ENCODE measurements at regions not wholly inside any gene's neighbourhood (a gene's known extent, or its start where the extent isn't known, plus 50 kb on each side); places are given as distances from the start of the nearest gene placed in this dataset.

DNA sequence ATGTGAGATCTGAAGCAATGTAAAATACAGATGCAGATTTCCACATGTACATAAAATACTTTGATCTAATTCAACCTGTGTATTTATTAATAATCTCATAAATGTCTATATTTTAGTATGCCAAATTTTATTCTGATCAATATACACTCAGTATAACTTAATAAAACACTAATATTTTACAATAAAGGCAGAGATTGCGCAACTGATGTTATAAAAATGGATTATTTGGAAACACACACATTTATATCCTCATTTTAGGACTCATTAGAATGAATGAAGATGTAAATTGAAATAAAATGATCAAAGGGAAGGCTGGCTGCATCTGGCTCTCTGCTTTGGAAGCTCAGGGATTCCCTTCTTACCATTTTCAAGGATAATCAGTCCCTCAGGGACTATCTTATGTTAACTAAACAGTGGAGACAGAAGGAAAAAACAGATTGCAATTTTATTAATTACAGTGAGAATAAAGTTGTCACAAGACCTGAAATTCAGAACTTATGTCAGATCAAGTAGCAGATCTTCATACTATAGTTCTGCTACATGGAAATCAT, 900.9 kb upstream of the EPHA5 start:
- CTCF ChIA-PET (ENCODE audit: unreplicated experiment), result no interaction called here
- Histone ChIP-seq H3K27ac (ENCODE audit: low read depth, low read length, poor library complexity, severe bottlenecking) (no peak overlapping the region), H3K9me2 (ENCODE audit: insufficient read depth, low read length) (no peaks in the 10 kb centered on the region), H3K4me1 (ENCODE audit: insufficient read depth, low read length, poor library complexity, severe bottlenecking) (no peaks in the 10 kb centered on the region), H3K4me2 (ENCODE audit: low read length) (no peak overlapping the region), H4K20me1 (ENCODE audit: insufficient read depth, low read length) (no peaks in the 10 kb centered on the region), H3K9me3 (ENCODE audit: low read length) (no peaks in the 10 kb centered on the region), H3K4me3 (ENCODE audit: low read depth, low read length, poor library complexity, severe bottlenecking) (no peak overlapping the region), H3K36me3 (ENCODE audit: insufficient read depth, low read length) (no peaks in the 10 kb centered on the region), H2AFZ (ENCODE audit: low read length) (no peak overlapping the region), H3K79me2 (ENCODE audit: insufficient read depth, low read depth, low read length) (no peaks in the 10 kb centered on the region)
- no peak for DNase-seq (ENCODE audit: low spot score)
- intact Hi-C loops (cut with micrococcal nuclease; ENCODE audit: unreplicated experiment), result no loop called here
- TF ChIP-seq EZH2phosphoT487 (IDR thresholded peaks at IDR 0.05; ENCODE audit: borderline replicate concordance, low read depth, low read length) (no peak), CTCF (conservative IDR thresholded peaks at IDR 0.05; ENCODE audit: low read length) (no peak)
- POLR2A ChIA-PET, result no interaction called here
- BruUV-seq (replicated peaks), result no TSS peak

GRCh38 chr4:66569228-66569627, 898.9 kb upstream of the EPHA5 start:
- Histone ChIP-seq H3K9me2 (ENCODE audit: insufficient read depth, low read length) (no peaks in the 10 kb centered on the region), H3K9me3 (ENCODE audit: low read length) (no peaks in the 10 kb centered on the region), H3K27ac (ENCODE audit: low read depth, low read length, poor library complexity, severe bottlenecking) (no peak overlapping the region), H3K36me3 (ENCODE audit: insufficient read depth, low read length) (no peaks in the 10 kb centered on the region), H3K4me1 (ENCODE audit: insufficient read depth, low read length, poor library complexity, severe bottlenecking) (no peaks in the 10 kb centered on the region), H3K79me2 (ENCODE audit: insufficient read depth, low read depth, low read length) (no peaks in the 10 kb centered on the region), H3K4me2 (ENCODE audit: low read length) (no peak overlapping the region), H2AFZ (ENCODE audit: low read length) (no peak overlapping the region), H3K4me3 (ENCODE audit: low read depth, low read length, poor library complexity, severe bottlenecking) (no peak overlapping the region), H4K20me1 (ENCODE audit: insufficient read depth, low read length) (no peaks in the 10 kb centered on the region)
- intact Hi-C loops (cut with micrococcal nuclease; ENCODE audit: unreplicated experiment), result no loop called here
- ChIA-PET POLR2A (no interaction called here), CTCF (ENCODE audit: unreplicated experiment) (no interaction called here)
- no peak for DNase-seq (ENCODE audit: low spot score)
- TF ChIP-seq EZH2phosphoT487 (IDR thresholded peaks at IDR 0.05; ENCODE audit: borderline replicate concordance, low read depth, low read length) (no peak), CTCF (conservative IDR thresholded peaks at IDR 0.05; ENCODE audit: low read length) (no peak)
- BruUV-seq (replicated peaks), result no TSS peak

DNA sequence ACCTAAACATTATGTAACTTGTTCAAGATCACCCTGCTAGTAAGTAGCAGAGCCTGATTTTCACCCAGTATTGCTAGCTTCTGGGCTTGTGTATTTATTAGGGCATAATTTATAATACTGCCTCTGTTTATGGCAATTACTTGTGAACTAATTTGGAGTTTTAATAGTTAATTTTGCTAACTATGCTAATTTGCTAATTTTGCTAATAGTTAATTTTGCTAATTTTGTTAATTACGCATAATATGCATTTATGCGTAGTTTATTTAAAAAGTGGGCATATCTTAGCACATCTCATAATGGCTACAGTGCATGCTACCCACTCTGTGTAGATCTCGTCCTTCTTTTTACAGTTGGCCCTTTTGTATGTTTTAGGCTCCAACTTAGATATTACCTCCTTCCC, 898.1 kb upstream of the EPHA5 start:
- Histone ChIP-seq H4K20me1 (ENCODE audit: insufficient read depth, low read length) (no peaks in the 10 kb centered on the region), H3K4me2 (ENCODE audit: low read length) (no peak overlapping the region), H2AFZ (ENCODE audit: low read length) (no peak overlapping the region), H3K27ac (ENCODE audit: low read depth, low read length, poor library complexity, severe bottlenecking) (no peak overlapping the region), H3K9me2 (ENCODE audit: insufficient read depth, low read length) (no peaks in the 10 kb centered on the region), H3K4me1 (ENCODE audit: insufficient read depth, low read length, poor library complexity, severe bottlenecking) (no peaks in the 10 kb centered on the region), H3K4me3 (ENCODE audit: low read depth, low read length, poor library complexity, severe bottlenecking) (no peak overlapping the region), H3K9me3 (ENCODE audit: low read length) (no peaks in the 10 kb centered on the region), H3K79me2 (ENCODE audit: insufficient read depth, low read depth, low read length) (no peaks in the 10 kb centered on the region), H3K36me3 (ENCODE audit: insufficient read depth, low read length) (no peaks in the 10 kb centered on the region)
- no peak for TF ChIP-seq CTCF (conservative IDR thresholded peaks at IDR 0.05; ENCODE audit: low read length)
- TF ChIP-seq EZH2phosphoT487 (IDR thresholded peaks at IDR 0.05; ENCODE audit: borderline replicate concordance, low read depth, low read length), result no peak
- intact Hi-C loops (cut with micrococcal nuclease; ENCODE audit: unreplicated experiment), result no loop called here
- DNase-seq (ENCODE audit: low spot score), result no peak
- ChIA-PET CTCF (ENCODE audit: unreplicated experiment) (no interaction called here), POLR2A (no interaction called here)
- no TSS peak for BruUV-seq (replicated peaks)

Data from OCI-LY7 (cell line).